CD14-positive monocyte (primary cell): ENCODE measurements at regions not wholly inside any gene's neighbourhood (a gene's known extent, or its start where the extent isn't known, plus 50 kb on each side); places are given as distances from the start of the nearest gene placed in this dataset.

ENCODE experiments used
- DNase-seq, 3 donors: peaks; one replicate each; pipeline ENCODE4 v3.0.0-alpha.2; 2011 to 2022
- H2AFZ ChIP-seq: 2 replicates; pipeline ENCODE4 v1.6.0; 2012; ENCODE audit warnings: mild to moderate bottlenecking, low read depth, low read length, inconsistent platforms; ENCODE audit not compliant: insufficient read depth, poor library complexity, severe bottlenecking
- H3K27ac ChIP-seq, 2 donors: 1 replicate in 1 of 2; 2 replicates in 1 of 2; pipeline ENCODE4 v1.5.1; 2012 to 2013; ENCODE audit warnings: low read length in 2 of 2, control low read depth in 1 of 2, inconsistent platforms in 1 of 2, low read depth in 1 of 2, mild to moderate bottlenecking in 1 of 2
- H3K27me3 ChIP-seq, 2 donors: one replicate each; pipeline versions ENCODE4 v1.6.0 to v1.6.1; 2011 to 2013; ENCODE audit warnings: low read length in 2 of 2; ENCODE audit not compliant: control insufficient read depth in 2 of 2, insufficient read depth in 2 of 2
- H3K36me3 ChIP-seq, 2 donors: replicated peaks in 1 of 2; 1 replicate in 1 of 2; 2 replicates in 1 of 2; pipeline versions ENCODE4 v1.5.1 to v1.6.1; 2012 to 2013; ENCODE audit warnings: low read length in 2 of 2, control low read depth in 1 of 2, inconsistent platforms in 1 of 2, mild to moderate bottlenecking in 1 of 2; ENCODE audit not compliant: insufficient read depth in 2 of 2, control insufficient read depth in 1 of 2
- H3K4me1 ChIP-seq, 2 donors: 1 replicate in 1 of 2; 2 replicates in 1 of 2; pipeline versions ENCODE4 v1.5.1 to v1.6.1; 2012 to 2013; ENCODE audit warnings: low read length in 2 of 2, control low read depth in 1 of 2, inconsistent platforms in 1 of 2, mild to moderate bottlenecking in 1 of 2, moderate library complexity in 1 of 2; ENCODE audit not compliant: insufficient read depth in 2 of 2, control insufficient read depth in 1 of 2
- H3K4me2 ChIP-seq: replicated peaks from 2 replicates; pipeline ENCODE3; 2012; ENCODE audit warnings: low read length, moderate library complexity, mild to moderate bottlenecking; ENCODE audit not compliant: poor library complexity, severe bottlenecking; ENCODE audit errors: extremely low read depth
- H3K4me3 ChIP-seq, 3 experiments: fragments of 200-600 bp in 1 of 3; sonication (generic) in 1 of 3; replicated peaks in 1 of 3; 1 replicate in 2 of 3; 2 replicates in 1 of 3; pipeline ENCODE4 v1.5.1; 2011 to 2013; ENCODE audit warnings: low read length in 3 of 3, mild to moderate bottlenecking in 3 of 3, control low read depth in 2 of 3, low read depth in 2 of 3, inconsistent platforms in 1 of 3, moderate library complexity in 1 of 3
- H3K79me2 ChIP-seq: 2 replicates; pipeline ENCODE4 v1.6.0; 2012; ENCODE audit warnings: mild to moderate bottlenecking, control low read depth, inconsistent platforms, low read length, moderate library complexity; ENCODE audit not compliant: insufficient read depth
- H3K9ac ChIP-seq: 2 replicates; pipeline ENCODE4 v1.6.0; 2017; ENCODE audit warnings: low read length, mild to moderate bottlenecking; ENCODE audit not compliant: insufficient read depth, poor library complexity, severe bottlenecking
- H3K9me3 ChIP-seq, 2 donors: replicated peaks in 1 of 2; 1 replicate in 1 of 2; 2 replicates in 1 of 2; pipeline versions ENCODE4 v1.5.1 to v1.6.1; 2012 to 2013; ENCODE audit warnings: low read length in 2 of 2, control low read depth in 1 of 2; ENCODE audit not compliant: control insufficient read depth in 1 of 2, insufficient read depth in 1 of 2
- H4K20me1 ChIP-seq: 2 replicates; pipeline ENCODE4 v1.6.0; 2012; ENCODE audit warnings: mild to moderate bottlenecking, low read length, control low read depth, moderate library complexity; ENCODE audit not compliant: insufficient read depth
- H3K27ac Mint-ChIP-seq, 7 donors: one replicate each; pipeline ENCODE4 v1.8.0; 2020; ENCODE audit warnings: mild to moderate bottlenecking in 7 of 7, mixed read lengths in 7 of 7, moderate library complexity in 6 of 7, inconsistent platforms in 2 of 7
- H3K27me3 Mint-ChIP-seq, 3 donors: one replicate each; pipeline ENCODE4 v1.8.0; 2021 to 2022; ENCODE audit warnings: low read depth in 3 of 3, mild to moderate bottlenecking in 3 of 3, mixed read lengths in 3 of 3, moderate library complexity in 3 of 3, inconsistent platforms in 1 of 3
- H3K36me3 Mint-ChIP-seq, 2 donors: one replicate each; pipeline ENCODE4 v1.8.0; 2020; ENCODE audit warnings: mixed read lengths in 2 of 2, inconsistent platforms in 1 of 2, mild to moderate bottlenecking in 1 of 2
- H3K4me1 Mint-ChIP-seq: one replicate; pipeline ENCODE4 v1.8.0; 2020; ENCODE audit warnings: mild to moderate bottlenecking, mixed read lengths
- H3K4me3 Mint-ChIP-seq, 2 donors: one replicate each; pipeline ENCODE4 v1.8.0; 2020; ENCODE audit warnings: mild to moderate bottlenecking in 2 of 2, mixed read lengths in 2 of 2, moderate library complexity in 1 of 2
- H3K9me3 Mint-ChIP-seq, 7 donors: one replicate each; pipeline ENCODE4 v1.8.0; 2020 to 2022; ENCODE audit warnings: mixed read lengths in 7 of 7, mild to moderate bottlenecking in 6 of 7, moderate library complexity in 6 of 7, inconsistent platforms in 2 of 7
- WGBS: methylation state at CpG from one replicate; pipeline ENCODE4 v1.1.5; 2013; ENCODE audit warnings: missing lambda C conversion rate; ENCODE audit not compliant: insufficient coverage; 5-methylcytosine and 5-hydroxymethylcytosine counted together
- intact Hi-C, 2 donors: fragments of 100-400 bp; cut with micrococcal nuclease; formaldehyde crosslinking; loops; one replicate each; pipeline versions ENCODE4 v1.15.0 to v1.15.1; 2023
- TF ChIP-seq, protein P1 (sequence below): fragments of 200-600 bp; IDR thresholded peaks from one replicate; pipeline ENCODE4 v1.8.0; 2022; ENCODE audit warnings: antibody characterized with exemption, mild to moderate bottlenecking

DNA sequence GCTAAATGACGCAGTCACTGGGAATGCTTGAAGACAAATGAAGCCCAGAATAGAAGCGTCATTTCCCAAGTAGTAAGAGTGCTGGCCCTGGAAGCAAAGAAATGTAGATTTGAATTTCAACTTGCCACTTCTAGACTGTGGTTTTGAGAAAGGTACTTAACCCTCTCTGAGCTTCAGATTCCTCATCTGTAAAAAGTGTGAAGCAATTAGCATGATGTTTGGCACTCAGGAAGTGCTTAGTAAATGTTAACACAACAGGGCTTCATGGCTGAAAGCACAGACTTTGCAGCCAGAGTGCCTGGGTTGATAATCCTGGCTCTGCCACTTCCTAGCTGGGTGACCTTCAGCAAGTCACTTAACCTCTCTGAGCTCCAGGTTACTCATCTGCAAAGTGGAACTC lies 147.4 kb upstream of the RPS6KA3 start:
- H3K27me3 ChIP-seq, result no peaks in the 10 kb centered on the region
- WGBS, result no CpG with 5 or more reads among the region's 2 CpGs
- no peak overlapping the region for H3K27ac ChIP-seq
- H3K4me2 ChIP-seq, result no peak overlapping the region
- H3K4me1 ChIP-seq, result peaks cover 22 to 25% of the 10 kb centered on the region in 2 donors
- TF ChIP-seq, protein P1, sequence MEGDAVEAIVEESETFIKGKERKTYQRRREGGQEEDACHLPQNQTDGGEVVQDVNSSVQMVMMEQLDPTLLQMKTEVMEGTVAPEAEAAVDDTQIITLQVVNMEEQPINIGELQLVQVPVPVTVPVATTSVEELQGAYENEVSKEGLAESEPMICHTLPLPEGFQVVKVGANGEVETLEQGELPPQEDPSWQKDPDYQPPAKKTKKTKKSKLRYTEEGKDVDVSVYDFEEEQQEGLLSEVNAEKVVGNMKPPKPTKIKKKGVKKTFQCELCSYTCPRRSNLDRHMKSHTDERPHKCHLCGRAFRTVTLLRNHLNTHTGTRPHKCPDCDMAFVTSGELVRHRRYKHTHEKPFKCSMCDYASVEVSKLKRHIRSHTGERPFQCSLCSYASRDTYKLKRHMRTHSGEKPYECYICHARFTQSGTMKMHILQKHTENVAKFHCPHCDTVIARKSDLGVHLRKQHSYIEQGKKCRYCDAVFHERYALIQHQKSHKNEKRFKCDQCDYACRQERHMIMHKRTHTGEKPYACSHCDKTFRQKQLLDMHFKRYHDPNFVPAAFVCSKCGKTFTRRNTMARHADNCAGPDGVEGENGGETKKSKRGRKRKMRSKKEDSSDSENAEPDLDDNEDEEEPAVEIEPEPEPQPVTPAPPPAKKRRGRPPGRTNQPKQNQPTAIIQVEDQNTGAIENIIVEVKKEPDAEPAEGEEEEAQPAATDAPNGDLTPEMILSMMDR, result no peak
- H2AFZ ChIP-seq, result no peak overlapping the region
- H3K36me3 ChIP-seq, result no peaks in the 10 kb centered on the region
- Mint-ChIP-seq H3K36me3 (no peaks in the 10 kb centered on the region), H3K4me1 (peaks cover 29% of the 10 kb centered on the region), H3K9me3 (peaks cover 0 to 4% (median 0%) of the 10 kb centered on the region in 7 donors), H3K4me3 (no peak overlapping the region), H3K27me3 (peaks cover 0 to 7% (median 3%) of the 10 kb centered on the region in 3 donors), H3K27ac (no peak overlapping the region)
- no peaks in the 10 kb centered on the region for H3K79me2 ChIP-seq
- H3K9me3 ChIP-seq, result no peaks in the 10 kb centered on the region
- DNase-seq, result no peak
- no peak overlapping the region for H3K4me3 ChIP-seq
- H4K20me1 ChIP-seq, result no peaks in the 10 kb centered on the region
- H3K9ac ChIP-seq, result no peak overlapping the region
- intact Hi-C loops, result no loop called here

DNA sequence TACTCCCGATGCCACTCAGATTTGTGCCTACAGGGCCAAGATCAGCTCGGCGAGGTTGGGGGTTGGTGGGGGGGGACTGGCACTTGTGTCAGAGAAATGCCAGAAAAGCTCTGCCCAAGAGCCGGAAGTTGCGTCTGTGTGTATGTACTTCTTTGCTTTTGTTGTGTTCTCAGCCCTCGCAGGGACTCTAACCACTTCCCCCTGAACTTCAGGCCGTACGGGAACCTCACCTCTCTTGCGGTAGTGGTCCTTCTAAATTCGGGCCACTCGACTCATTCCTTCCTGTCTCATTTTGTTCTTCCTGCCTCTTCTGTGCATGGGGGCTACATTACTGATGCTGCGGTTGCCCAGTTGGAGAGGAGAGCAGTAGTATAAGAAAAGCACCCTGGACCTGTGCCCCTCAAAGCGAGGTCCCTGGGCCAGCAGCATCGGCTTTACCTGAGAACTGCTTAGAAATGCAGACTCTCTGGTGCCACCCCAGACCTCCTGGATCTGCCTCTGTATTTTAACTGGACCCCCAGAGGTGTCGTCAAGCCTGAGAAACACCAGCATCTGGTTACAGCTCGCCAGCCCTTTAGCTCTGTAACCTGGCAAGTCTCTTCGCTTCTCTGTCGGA lies 146.3 kb upstream of the RPS6KA3 start:
- WGBS, result 10% methylated on average over 2 of the region's 18 CpGs
- TF ChIP-seq, protein P1, result no peak
- H3K9me3 ChIP-seq, result no peaks in the 10 kb centered on the region
- no peak overlapping the region for H3K9ac ChIP-seq
- Mint-ChIP-seq H3K4me1 (peaks cover 21% of the 10 kb centered on the region), H3K27me3 (peaks cover 1 to 7% (median 2%) of the 10 kb centered on the region in 3 donors), H3K9me3 (peaks cover 0 to 4% (median 0%) of the 10 kb centered on the region in 7 donors), H3K36me3 (no peaks in the 10 kb centered on the region), H3K4me3 (peak overlapping the region; percentile 34 to 77), H3K27ac (peak overlapping the region; percentile 42 to 87 (median 70))
- peak overlapping the region in 1 of 2 donors; percentile 64 for H3K27ac ChIP-seq
- H3K4me3 ChIP-seq, result peak overlapping the region in 1 of 3 experiments; percentile 40
- no peaks in the 10 kb centered on the region for H3K36me3 ChIP-seq
- H3K79me2 ChIP-seq, result no peaks in the 10 kb centered on the region
- no peaks in the 10 kb centered on the region for H3K27me3 ChIP-seq
- H4K20me1 ChIP-seq, result no peaks in the 10 kb centered on the region
- peak; percentile 40 to 56 (median 55) for DNase-seq
- peak overlapping the region; percentile 68 for H2AFZ ChIP-seq
- H3K4me2 ChIP-seq, result peak overlapping the region; percentile 45
- peaks cover 16 to 19% of the 10 kb centered on the region in 2 donors for H3K4me1 ChIP-seq
- intact Hi-C loops, result no loop called here
